DOHH2 (cell line): ENCODE measurements at regions not wholly inside any gene's neighbourhood (a gene's known extent, or its start where the extent isn't known, plus 50 kb on each side); places are given as distances from the start of the nearest gene placed in this dataset.

Experiments used
- H3F3A ChIP-seq: fragments of 200-600 bp; sonication (generic), shearing (Covaris generic); 2 replicates; pipeline ENCODE4 v1.6.0; 2016; ENCODE audit warnings: antibody characterized with exemption, mild to moderate bottlenecking; ENCODE audit not compliant: control insufficient read depth, insufficient read depth
- H3K27ac ChIP-seq: fragments of 200-600 bp; sonication (generic); 2 replicates; pipeline ENCODE4 v1.5.1; 2014; ENCODE audit warnings: low read depth, mild to moderate bottlenecking, low read length, moderate library complexity
- H3K27me3 ChIP-seq: fragments of 200-600 bp; sonication (generic); 2 replicates; pipeline ENCODE4 v1.6.1; 2014; ENCODE audit warnings: mild to moderate bottlenecking, low read length, mixed read lengths; ENCODE audit not compliant: control insufficient read depth
- H3K36me3 ChIP-seq: fragments of 200-600 bp; sonication (generic); 2 replicates; pipeline ENCODE4 v1.6.1; 2014; ENCODE audit warnings: mild to moderate bottlenecking, low read length, moderate library complexity, mixed read lengths; ENCODE audit not compliant: control insufficient read depth
- H3K4me1 ChIP-seq: fragments of 200-600 bp; sonication (generic); 2 replicates; pipeline ENCODE4 v1.6.1; 2014; ENCODE audit warnings: mild to moderate bottlenecking, low read length, mixed read lengths; ENCODE audit not compliant: control insufficient read depth
- H3K4me2 ChIP-seq: fragments of 200-600 bp; sonication (generic); 2 replicates; pipeline ENCODE4 v1.6.0; 2014; ENCODE audit warnings: mild to moderate bottlenecking, low read length, moderate library complexity
- H3K4me3 ChIP-seq: fragments of 200-600 bp; sonication (generic); 2 replicates; pipeline ENCODE4 v1.5.1; 2014; ENCODE audit warnings: mild to moderate bottlenecking, low read length, mixed read lengths
- H3K79me2 ChIP-seq: fragments of 200-600 bp; sonication (generic); 2 replicates; pipeline ENCODE4 v1.6.1; 2014; ENCODE audit warnings: mild to moderate bottlenecking, low read length, mixed read lengths; ENCODE audit not compliant: control insufficient read depth
- H3K9me2 ChIP-seq: fragments of 200-600 bp; sonication (generic); replicated peaks from 2 replicates; pipeline ENCODE4 v1.6.1; 2014; ENCODE audit warnings: mild to moderate bottlenecking, low read length, mixed read lengths; ENCODE audit not compliant: control insufficient read depth
- H3K9me3 ChIP-seq: fragments of 200-600 bp; sonication (generic); 2 replicates; pipeline ENCODE4 v1.6.1; 2014; ENCODE audit warnings: antibody characterized with exemption, low read length, mixed read lengths; ENCODE audit not compliant: control insufficient read depth, insufficient read depth
- H4K20me1 ChIP-seq: fragments of 200-600 bp; sonication (generic); 2 replicates; pipeline ENCODE4 v1.6.0; 2014; ENCODE audit warnings: low read depth, mild to moderate bottlenecking, antibody characterized with exemption, low read length, moderate library complexity; ENCODE audit not compliant: control insufficient read depth, insufficient read depth
- EZH2phosphoT487 ChIP-seq: fragments of 200-600 bp; sonication (generic); IDR thresholded peaks from 2 replicates; pipeline ENCODE4 v1.6.1; 2017; ENCODE audit warnings: borderline replicate concordance, mild to moderate bottlenecking, antibody characterized with exemption, low read length, moderate library complexity, mixed read lengths
- TF ChIP-seq, protein P1 (sequence below): fragments of 200-600 bp; sonication (generic); IDR thresholded peaks from one replicate; pipeline ENCODE4 v1.5.1; 2014; ENCODE audit warnings: antibody characterized with exemption, mild to moderate bottlenecking, low read depth, low read length; ENCODE audit not compliant: poor library complexity, severe bottlenecking

DNA sequence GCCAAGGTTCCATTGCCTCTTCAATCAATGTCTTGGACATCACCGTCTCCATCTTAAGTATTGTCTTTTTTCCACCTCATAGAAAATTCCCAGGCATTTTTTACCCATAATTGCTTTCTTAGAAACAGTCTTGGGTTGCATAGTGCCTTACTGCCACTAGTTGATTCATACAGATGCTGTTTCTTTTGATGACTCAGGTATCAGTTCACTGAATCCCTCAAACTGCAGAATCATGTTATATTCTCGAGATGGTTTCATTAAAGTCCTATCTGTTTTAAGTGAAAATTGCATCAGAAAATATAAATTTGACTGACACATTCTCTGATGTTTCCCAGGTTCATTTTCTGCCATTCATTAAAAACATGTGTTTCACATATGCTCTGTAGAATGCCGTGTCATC is 1489.1 kb downstream of the BRINP3 start:
- no peak overlapping the region for H3K4me3 ChIP-seq
- H3K36me3 ChIP-seq, result no peaks in the 10 kb centered on the region
- H3K79me2 ChIP-seq, result no peaks in the 10 kb centered on the region
- H3K4me1 ChIP-seq, result no peaks in the 10 kb centered on the region
- H3K27ac ChIP-seq, result no peak overlapping the region
- no peaks in the 10 kb centered on the region for H3K27me3 ChIP-seq
- no peaks in the 10 kb centered on the region for H3K9me2 ChIP-seq
- H4K20me1 ChIP-seq, result no peaks in the 10 kb centered on the region
- H3K4me2 ChIP-seq, result no peak overlapping the region
- H3K9me3 ChIP-seq, result no peaks in the 10 kb centered on the region
- TF ChIP-seq, protein P1, sequence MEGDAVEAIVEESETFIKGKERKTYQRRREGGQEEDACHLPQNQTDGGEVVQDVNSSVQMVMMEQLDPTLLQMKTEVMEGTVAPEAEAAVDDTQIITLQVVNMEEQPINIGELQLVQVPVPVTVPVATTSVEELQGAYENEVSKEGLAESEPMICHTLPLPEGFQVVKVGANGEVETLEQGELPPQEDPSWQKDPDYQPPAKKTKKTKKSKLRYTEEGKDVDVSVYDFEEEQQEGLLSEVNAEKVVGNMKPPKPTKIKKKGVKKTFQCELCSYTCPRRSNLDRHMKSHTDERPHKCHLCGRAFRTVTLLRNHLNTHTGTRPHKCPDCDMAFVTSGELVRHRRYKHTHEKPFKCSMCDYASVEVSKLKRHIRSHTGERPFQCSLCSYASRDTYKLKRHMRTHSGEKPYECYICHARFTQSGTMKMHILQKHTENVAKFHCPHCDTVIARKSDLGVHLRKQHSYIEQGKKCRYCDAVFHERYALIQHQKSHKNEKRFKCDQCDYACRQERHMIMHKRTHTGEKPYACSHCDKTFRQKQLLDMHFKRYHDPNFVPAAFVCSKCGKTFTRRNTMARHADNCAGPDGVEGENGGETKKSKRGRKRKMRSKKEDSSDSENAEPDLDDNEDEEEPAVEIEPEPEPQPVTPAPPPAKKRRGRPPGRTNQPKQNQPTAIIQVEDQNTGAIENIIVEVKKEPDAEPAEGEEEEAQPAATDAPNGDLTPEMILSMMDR, result no peak
- TF ChIP-seq EZH2phosphoT487, result no peak
- no peaks in the 10 kb centered on the region for H3F3A ChIP-seq

DNA sequence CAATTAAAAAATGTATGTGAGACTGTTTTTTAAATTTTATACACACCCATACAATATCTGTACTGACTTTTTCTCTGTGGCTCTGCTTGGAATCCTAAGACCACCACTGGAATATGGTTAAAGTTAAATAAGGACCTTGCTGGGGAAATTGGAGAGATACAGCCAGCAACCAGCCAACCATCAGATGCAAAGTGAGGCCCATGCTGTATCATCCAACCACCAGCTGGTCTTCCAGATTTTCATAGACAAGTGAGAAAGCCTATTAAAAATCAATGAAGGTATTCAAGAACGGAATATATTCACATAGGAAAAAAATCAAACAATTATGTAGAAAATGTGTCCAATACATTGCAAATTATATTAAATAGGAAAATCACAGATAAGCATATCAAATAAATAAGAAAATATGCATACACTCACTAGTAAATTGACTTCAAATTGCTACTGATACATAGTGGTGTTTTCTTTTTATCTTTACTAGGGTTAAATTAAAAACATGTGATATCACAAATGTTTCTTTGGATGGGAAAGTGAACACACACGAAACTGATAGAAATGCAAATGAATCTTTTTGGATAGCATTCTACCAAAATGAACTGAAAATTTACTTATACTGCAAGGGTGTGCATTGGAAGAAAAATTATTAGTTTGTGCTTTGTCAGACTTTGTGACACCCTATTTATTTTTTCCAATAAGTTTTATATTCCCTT is 1486.3 kb downstream of the BRINP3 start:
- Histone ChIP-seq H3K9me2 (no peaks in the 10 kb centered on the region), H3K27ac (no peak overlapping the region), H3K36me3 (no peaks in the 10 kb centered on the region), H3K4me3 (no peak overlapping the region), H3F3A (no peaks in the 10 kb centered on the region), H3K27me3 (no peaks in the 10 kb centered on the region), H3K79me2 (no peaks in the 10 kb centered on the region), H3K9me3 (no peaks in the 10 kb centered on the region), H4K20me1 (no peaks in the 10 kb centered on the region), H3K4me1 (no peaks in the 10 kb centered on the region), H3K4me2 (no peak overlapping the region)
- TF ChIP-seq, protein P1, result no peak
- no peak for TF ChIP-seq EZH2phosphoT487

DNA sequence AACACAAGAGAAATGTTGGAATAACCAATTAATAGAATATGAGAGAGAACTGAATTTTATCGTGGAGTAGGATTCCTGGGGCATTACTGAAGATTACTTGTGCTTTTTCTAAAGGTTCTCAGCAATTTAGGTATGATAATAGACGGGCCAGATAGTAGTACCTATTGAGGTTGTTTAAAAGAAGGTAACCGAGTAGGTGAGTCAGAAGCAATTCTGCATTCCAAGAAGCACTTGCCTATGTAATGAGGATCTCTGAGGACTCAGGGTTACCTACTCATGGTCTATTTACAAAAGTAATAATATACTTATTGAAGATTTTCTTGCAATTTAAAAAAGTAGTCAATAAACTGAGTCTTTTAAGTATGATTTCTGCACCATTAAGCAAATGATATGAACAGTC is 1469.8 kb downstream of the BRINP3 start:
- H3K27me3 ChIP-seq, result no peaks in the 10 kb centered on the region
- H4K20me1 ChIP-seq, result no peaks in the 10 kb centered on the region
- no peak overlapping the region for H3K4me3 ChIP-seq
- H3K36me3 ChIP-seq, result no peaks in the 10 kb centered on the region
- no peaks in the 10 kb centered on the region for H3K9me2 ChIP-seq
- H3K79me2 ChIP-seq, result no peaks in the 10 kb centered on the region
- H3K4me2 ChIP-seq, result no peak overlapping the region
- no peak for TF ChIP-seq EZH2phosphoT487
- TF ChIP-seq, protein P1, result no peak
- no peaks in the 10 kb centered on the region for H3F3A ChIP-seq
- no peak overlapping the region for H3K27ac ChIP-seq
- H3K4me1 ChIP-seq, result no peaks in the 10 kb centered on the region
- H3K9me3 ChIP-seq, result no peaks in the 10 kb centered on the region
